Thymus (tissue), 11 donors: ENCODE measurements at regions not wholly inside any gene's neighbourhood (a gene's known extent, or its start where the extent isn't known, plus 50 kb on each side); places are given as distances from the start of the nearest gene placed in this dataset.

Experiments
- DNase-seq, 9 donors: peaks; one replicate each; pipeline ENCODE4 v3.0.0-alpha.2; 2013; ENCODE audit warnings: low spot score in 9 of 9, low read depth in 6 of 9, missing footprints in 1 of 9
- H3K27ac ChIP-seq, 2 donors: one replicate each; pipeline ENCODE4 v1.5.1; 2013; ENCODE audit warnings: control low read depth in 1 of 2, low read depth in 1 of 2, low read length in 1 of 2, mild to moderate bottlenecking in 1 of 2, moderate library complexity in 1 of 2
- H3K27me3 ChIP-seq, 2 donors: one replicate each; pipeline ENCODE4 v1.5.1; 2013; ENCODE audit warnings: low read length in 1 of 2; ENCODE audit not compliant: control insufficient read depth in 2 of 2, insufficient read depth in 1 of 2
- H3K36me3 ChIP-seq, 2 donors: one replicate each; pipeline ENCODE4 v1.5.1; 2013; ENCODE audit warnings: low read length in 1 of 2, mild to moderate bottlenecking in 1 of 2, moderate library complexity in 1 of 2; ENCODE audit not compliant: control insufficient read depth in 2 of 2, insufficient read depth in 2 of 2
- H3K4me1 ChIP-seq, 2 donors: one replicate each; pipeline ENCODE4 v1.5.1; 2013; ENCODE audit warnings: low read length in 2 of 2; ENCODE audit not compliant: control insufficient read depth in 2 of 2, insufficient read depth in 2 of 2
- H3K4me3 ChIP-seq, 2 donors: one replicate each; pipeline ENCODE4 v1.5.1; 2013; ENCODE audit warnings: low read length in 2 of 2, control low read depth in 1 of 2, mild to moderate bottlenecking in 1 of 2
- H3K9me3 ChIP-seq, 2 donors: one replicate each; pipeline ENCODE4 v1.5.1; 2013; ENCODE audit warnings: low read length in 1 of 2, mild to moderate bottlenecking in 1 of 2; ENCODE audit not compliant: control insufficient read depth in 2 of 2, insufficient read depth in 1 of 2
- whole genome bisulfite sequencing: extraction: QIAGEN DNeasy Blood & Tissue Kit; methylation state at CpG from one replicate; pipeline ENCODE4 v1.1.7; 2013; 5-methylcytosine and 5-hydroxymethylcytosine counted together
- donor health status: healthy.

DNA sequence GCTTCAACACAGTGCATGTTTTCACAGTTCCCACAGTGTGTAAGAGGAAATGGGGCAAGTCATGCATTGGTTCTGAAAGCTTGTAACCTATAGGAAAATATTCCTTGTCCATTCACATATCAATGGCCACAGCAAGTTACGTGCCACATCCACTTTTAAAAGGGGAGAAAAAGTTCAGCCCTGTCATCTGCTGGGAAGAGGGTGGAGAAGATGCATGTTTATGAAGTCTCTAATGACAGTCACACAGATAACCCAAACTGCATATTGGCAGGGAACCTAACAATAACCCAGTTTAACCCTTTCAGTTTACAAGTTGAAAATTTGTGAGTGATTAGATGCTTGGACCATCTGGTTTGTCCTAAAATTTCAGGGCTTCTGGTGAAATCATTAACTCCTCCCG is 159.3 kb downstream of the MTRR start:
- 75% methylated on average over 2 of the region's 2 CpGs for WGBS
- no peaks in the 10 kb centered on the region for H3K36me3 ChIP-seq
- no peak overlapping the region for H3K27ac ChIP-seq
- H3K27me3 ChIP-seq: no peaks in the 10 kb centered on the region
- no peak overlapping the region for H3K4me3 ChIP-seq
- DNase-seq: no peak
- no peaks in the 10 kb centered on the region for H3K9me3 ChIP-seq
- no peaks in the 10 kb centered on the region for H3K4me1 ChIP-seq

DNA sequence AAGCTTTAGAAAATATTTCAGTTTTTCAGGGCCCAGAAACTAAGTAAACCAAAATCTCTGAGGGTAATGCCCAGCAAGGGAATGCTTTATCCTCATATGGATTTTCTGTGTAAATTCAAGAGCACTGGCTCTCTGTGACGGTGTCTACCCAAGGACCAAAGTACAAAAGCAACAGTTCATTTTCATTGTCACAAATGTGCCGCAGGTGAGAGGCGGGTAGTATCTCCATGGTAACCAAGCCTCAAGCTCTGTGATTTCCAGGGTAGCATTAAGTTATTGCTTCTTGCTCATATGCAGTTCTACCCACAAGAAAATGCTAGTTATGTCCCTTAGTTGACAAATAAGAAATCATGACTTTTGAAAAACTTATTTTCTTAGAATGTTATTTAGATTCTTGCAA is 164.3 kb downstream of the MTRR start:
- H3K4me3 ChIP-seq: no peak overlapping the region

DNA sequence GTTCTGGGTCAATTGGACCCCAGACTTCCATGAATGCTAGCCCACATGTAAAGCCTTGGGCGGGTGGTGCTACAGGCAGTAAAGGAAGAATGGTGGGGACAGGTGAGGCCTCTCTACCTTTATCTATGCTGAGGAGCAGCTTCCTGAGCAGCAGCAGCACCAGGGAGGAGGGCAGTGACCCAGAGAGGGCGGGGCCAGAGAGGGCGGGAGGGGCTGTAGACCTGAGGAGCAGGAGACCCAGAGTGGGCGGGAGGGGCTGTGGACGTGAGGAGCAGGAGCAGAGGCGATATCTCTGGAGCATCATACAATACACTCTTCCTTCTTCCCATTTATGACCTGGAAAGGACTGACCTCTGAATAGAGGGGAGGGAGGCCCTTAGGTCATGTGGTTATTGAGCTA is 165.9 kb downstream of the MTRR start:
- Histone ChIP-seq H3K4me3 (no peak overlapping the region), H3K27ac (no peak overlapping the region), H3K27me3 (no peaks in the 10 kb centered on the region), H3K36me3 (no peaks in the 10 kb centered on the region), H3K9me3 (peaks cover 0 to 4% of the 10 kb centered on the region in 2 donors), H3K4me1 (no peaks in the 10 kb centered on the region)
- 86% methylated on average over 6 of the region's 6 CpGs for WGBS
- no peak for DNase-seq

More for the DNA sequence above, 164.3 kb downstream of the MTRR start:
- Histone ChIP-seq H3K27me3 (no peaks in the 10 kb centered on the region), H3K9me3 (peaks cover 0 to 4% of the 10 kb centered on the region in 2 donors), H3K36me3 (no peaks in the 10 kb centered on the region), H3K4me1 (no peaks in the 10 kb centered on the region), H3K27ac (no peak overlapping the region)
- WGBS: 96% methylated on average over 3 of the region's 3 CpGs
- no peak for DNase-seq

DNA sequence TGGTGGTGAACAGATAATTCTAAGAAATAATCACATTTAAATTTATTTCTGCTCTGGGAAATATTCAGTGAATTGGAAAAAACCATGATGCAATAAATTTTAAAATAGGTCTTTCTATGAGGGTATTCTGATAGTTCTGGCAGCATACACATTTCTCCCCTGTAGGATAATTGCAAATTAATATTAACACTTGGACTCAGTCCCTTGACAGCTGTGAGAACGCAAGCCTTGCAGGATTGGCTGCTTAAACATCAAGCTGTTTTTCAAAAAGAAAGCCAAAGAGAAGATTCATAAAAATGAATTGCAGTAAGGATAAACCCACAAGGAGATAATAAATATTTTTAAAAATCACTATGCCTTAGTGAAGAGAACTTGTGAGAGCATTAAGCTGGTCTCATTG is 180.0 kb downstream of the MTRR start:
- no peaks in the 10 kb centered on the region for H3K27me3 ChIP-seq
- H3K4me1 ChIP-seq: no peaks in the 10 kb centered on the region
- no peak for DNase-seq
- 99% methylated on average over 1 of the region's 1 CpG for WGBS
- H3K27ac ChIP-seq: no peak overlapping the region
- H3K36me3 ChIP-seq: no peaks in the 10 kb centered on the region
- no peak overlapping the region for H3K4me3 ChIP-seq
- H3K9me3 ChIP-seq: no peaks in the 10 kb centered on the region

DNA sequence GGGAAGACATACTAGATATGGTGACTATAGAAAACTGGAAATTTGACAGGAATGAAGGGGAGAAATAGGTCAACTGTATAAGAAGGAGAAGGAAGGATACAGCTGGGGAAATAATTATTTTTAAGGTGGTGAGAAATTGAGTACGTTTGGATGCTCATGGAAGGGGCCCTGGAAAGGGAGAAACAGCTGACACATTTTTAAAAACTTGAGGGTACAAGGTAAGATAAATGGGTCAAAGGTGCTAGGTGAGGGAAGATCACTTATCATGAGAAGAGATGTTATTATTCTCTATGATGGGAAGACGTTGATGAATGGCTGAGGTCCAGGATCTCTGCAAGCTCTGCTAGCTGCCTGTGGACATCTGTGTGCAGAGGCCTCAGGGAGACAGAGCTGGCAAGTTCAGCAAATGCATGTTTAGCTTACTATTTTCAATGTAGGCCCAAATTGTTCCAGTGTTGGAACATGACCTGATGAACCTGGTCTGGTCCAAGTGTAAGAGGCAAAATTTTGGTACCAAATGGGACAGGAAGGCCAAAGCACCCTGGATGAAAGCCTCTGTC is 181.7 kb downstream of the MTRR start:
- H3K36me3 ChIP-seq: no peaks in the 10 kb centered on the region
- H3K27me3 ChIP-seq: no peaks in the 10 kb centered on the region
- H3K9me3 ChIP-seq: no peaks in the 10 kb centered on the region
- WGBS: 73% methylated on average over 2 of the region's 2 CpGs
- no peak overlapping the region for H3K27ac ChIP-seq
- DNase-seq: no peak
- H3K4me3 ChIP-seq: no peak overlapping the region
- no peaks in the 10 kb centered on the region for H3K4me1 ChIP-seq

DNA sequence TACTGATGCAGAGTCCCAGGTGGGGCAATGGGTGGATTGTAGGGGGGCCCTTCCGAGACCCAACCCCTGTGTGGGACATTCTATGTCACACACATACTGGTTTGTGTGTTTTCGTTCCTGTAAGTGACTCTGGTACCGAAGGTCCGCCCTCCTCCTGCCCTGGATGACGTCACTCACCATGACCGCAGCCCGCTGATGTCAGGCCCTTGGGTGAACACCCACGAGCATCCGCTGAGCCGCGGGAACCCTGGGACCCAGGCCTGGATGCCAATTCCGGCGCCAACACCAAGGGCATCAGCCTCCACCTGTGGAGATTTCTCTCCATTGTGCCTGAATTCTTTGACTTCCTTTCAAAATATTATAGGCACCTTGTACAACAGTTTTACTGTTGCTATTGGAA is 184.3 kb downstream of the MTRR start:
- no peaks in the 10 kb centered on the region for H3K9me3 ChIP-seq
- no peaks in the 10 kb centered on the region for H3K4me1 ChIP-seq
- H3K27me3 ChIP-seq: no peaks in the 10 kb centered on the region
- DNase-seq: no peak
- no peaks in the 10 kb centered on the region for H3K36me3 ChIP-seq
- WGBS: 95% methylated on average over 13 of the region's 13 CpGs
- no peak overlapping the region for H3K27ac ChIP-seq
- H3K4me3 ChIP-seq: no peak overlapping the region

DNA sequence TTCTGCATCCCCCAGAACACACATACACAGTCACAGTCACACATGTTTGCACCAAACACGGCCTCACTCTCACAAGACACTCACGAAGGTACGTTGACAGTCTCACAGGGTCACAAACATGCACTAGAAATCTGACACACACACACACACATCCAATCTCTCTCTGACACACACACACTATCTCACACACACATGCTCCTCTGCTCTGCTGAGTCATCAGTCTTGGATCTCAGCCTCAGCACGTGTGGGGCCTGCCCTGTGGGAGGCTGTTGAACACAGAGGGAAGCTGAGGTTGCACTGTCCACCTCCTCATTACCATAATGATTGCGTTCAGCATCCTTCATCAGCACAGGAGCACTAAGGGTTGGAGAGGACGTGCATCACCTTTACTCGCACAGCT is 188.8 kb downstream of the MTRR start:
- DNase-seq: no peak
- H3K4me3 ChIP-seq: no peak overlapping the region
- H3K4me1 ChIP-seq: no peaks in the 10 kb centered on the region
- no peak overlapping the region for H3K27ac ChIP-seq
- 55% methylated on average over 7 of the region's 7 CpGs for WGBS
- H3K36me3 ChIP-seq: no peaks in the 10 kb centered on the region
- H3K9me3 ChIP-seq: no peaks in the 10 kb centered on the region
- H3K27me3 ChIP-seq: no peaks in the 10 kb centered on the region

DNA sequence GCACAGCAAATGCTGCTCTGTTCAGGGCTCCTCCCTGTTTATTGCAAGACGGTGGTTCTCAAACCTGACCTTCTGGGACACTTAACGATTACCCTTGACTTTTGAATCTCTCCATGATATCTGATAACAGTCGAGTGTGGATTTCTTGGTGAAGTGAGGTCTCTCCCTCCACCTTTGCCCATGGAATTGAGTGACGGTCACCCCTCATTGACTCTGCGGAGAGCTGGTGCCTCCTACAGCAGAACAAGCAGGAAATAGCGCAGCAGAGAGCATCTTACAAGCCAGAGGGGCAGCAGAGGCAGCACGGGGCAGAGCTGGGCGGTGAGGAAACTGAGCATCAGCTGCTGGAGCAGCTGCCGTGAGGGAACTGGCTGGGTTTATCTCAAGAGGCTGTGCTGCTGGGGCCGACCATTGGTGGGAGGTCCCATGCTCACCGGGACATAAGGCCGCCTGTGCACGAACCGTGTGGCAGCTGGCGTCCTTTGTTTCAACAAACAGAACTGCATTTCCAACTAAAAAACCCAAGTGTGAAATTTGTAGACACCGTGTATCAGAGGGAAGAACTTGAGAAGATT is 189.8 kb downstream of the MTRR start:
- H3K4me1 ChIP-seq: no peaks in the 10 kb centered on the region
- no peak overlapping the region for H3K4me3 ChIP-seq
- no peaks in the 10 kb centered on the region for H3K27me3 ChIP-seq
- 86% methylated on average over 16 of the region's 16 CpGs for WGBS
- H3K27ac ChIP-seq: no peak overlapping the region
- H3K36me3 ChIP-seq: no peaks in the 10 kb centered on the region
- DNase-seq: no peak
- H3K9me3 ChIP-seq: no peaks in the 10 kb centered on the region

DNA sequence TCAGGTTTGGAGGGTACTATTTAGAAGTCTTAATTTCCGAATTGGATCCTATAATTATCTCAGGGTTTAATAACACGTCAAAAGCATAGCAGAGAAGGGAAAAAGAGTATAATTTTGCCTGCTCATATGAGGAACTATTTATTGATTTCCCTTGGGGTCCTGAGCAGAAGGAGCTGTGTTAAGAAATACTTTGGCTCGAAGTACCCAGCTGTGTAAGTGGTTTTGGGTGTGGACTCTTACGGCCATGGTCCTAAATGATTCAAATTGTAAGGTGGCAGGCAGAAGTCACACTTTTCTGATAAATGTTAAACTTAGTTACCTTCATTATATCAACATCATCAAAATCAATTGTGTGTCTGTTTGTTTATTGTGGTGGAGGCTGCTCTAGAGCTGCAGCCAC is 190.4 kb downstream of the MTRR start:
- Histone ChIP-seq H3K4me3 (no peak overlapping the region), H3K4me1 (no peaks in the 10 kb centered on the region), H3K27ac (no peak overlapping the region), H3K27me3 (no peaks in the 10 kb centered on the region), H3K9me3 (no peaks in the 10 kb centered on the region), H3K36me3 (no peaks in the 10 kb centered on the region)
- WGBS: 86% methylated on average over 4 of the region's 4 CpGs
- DNase-seq: no peak
